ENCODE measurements at regions not wholly inside any gene's neighbourhood (a gene's known extent, or its start where the extent isn't known, plus 50 kb on each side); places are given as distances from the start of the nearest gene placed in this dataset.

- intact Hi-C loops (cut with micrococcal nuclease; ENCODE audit: unreplicated experiment) (no loop called here), in situ Hi-C loops (cut with HindIII; ENCODE audit: extremely low pct_ligation_motif_present, low pct_unique_long_range_greater_than_20kb) (no loop called here)
- H3K4me1 ChIP-seq (ENCODE audit: insufficient read depth, low read length): peaks cover 8% of the 10 kb centered on the region; the same call in 1 of the 2 replicates
- H2AFZ ChIP-seq (ENCODE audit: low read length): no peak overlapping the region
- no peaks in the 10 kb centered on the region for H3K9me3 ChIP-seq (ENCODE audit: low read length)
- H3K36me3 ChIP-seq (replicated peaks in 1 of 2; ENCODE audit: control insufficient read depth in 1 of 2, insufficient read depth in 2 of 2, low read length in 2 of 2): no peaks in the 10 kb centered on the region
- CTCF ChIA-PET (ENCODE audit: low intra/inter-chr PET ratio, low total read pairs): no interaction called here
- H3K27ac ChIP-seq (ENCODE audit: extremely low read length, insufficient read depth, low read length): no peak overlapping the region
- H3K27me3 ChIP-seq (ENCODE audit: control insufficient read depth in 1 of 2, insufficient read depth in 2 of 2, low read length in 2 of 2): no peaks in the 10 kb centered on the region
- H3K79me2 ChIP-seq (ENCODE audit: insufficient read depth, low read length): no peaks in the 10 kb centered on the region
- POLR2A ChIA-PET: no interaction called here
- no peak overlapping the region for H3K4me2 ChIP-seq (ENCODE audit: low read depth, low read length)
- DNase-seq (ENCODE audit: low spot score): no peak
- no TSS peak for BruUV-seq (replicated peaks)
- WGBS (ENCODE audit: low lambda C conversion rate): 92% methylated on average over 3 of the region's 3 CpGs
- TF ChIP-seq ZNF580 (CRISPR knock-in tag; IDR thresholded peaks at IDR 0.05; ENCODE audit: borderline replicate concordance, low read depth): no peak
- no peak for TF ChIP-seq KLF11 (CRISPR knock-in tag; IDR thresholded peaks at IDR 0.05)
- TF ChIP-seq CC2D1A (CRISPR knock-in tag; IDR thresholded peaks at IDR 0.05): no peak
- TF ChIP-seq ZNF33A (CRISPR knock-in tag; IDR thresholded peaks at IDR 0.05; ENCODE audit: borderline replicate concordance): no peak
- no peak for TF ChIP-seq ZNF766 (CRISPR knock-in tag; IDR thresholded peaks at IDR 0.05; ENCODE audit: borderline replicate concordance)
- TF ChIP-seq PHF20 (CRISPR knock-in tag; IDR thresholded peaks at IDR 0.05): no peak
- no peak for TF ChIP-seq GLMP (CRISPR knock-in tag; IDR thresholded peaks at IDR 0.05; ENCODE audit: borderline replicate concordance)
- no peak for FAIRE-seq
- H3K4me3 ChIP-seq (replicated peaks in 1 of 3; ENCODE audit: insufficient read depth in 1 of 3, low read depth in 2 of 3, low read length in 3 of 3): no peak overlapping the region
- H4K20me1 ChIP-seq (ENCODE audit: insufficient read depth, low read length): no peaks in the 10 kb centered on the region
- ATAC-seq: no peak
- H3K9ac ChIP-seq (ENCODE audit: insufficient read depth, low read depth, low read length): no peak overlapping the region
Observed at GRCh38 chr6:2307799-2308198, 62.4 kb upstream of the GMDS start.

- CTCF ChIA-PET (ENCODE audit: low intra/inter-chr PET ratio, low total read pairs): no interaction called here
- H3K79me2 ChIP-seq (ENCODE audit: insufficient read depth, low read length): no peaks in the 10 kb centered on the region
- no peak overlapping the region for H3K27ac ChIP-seq (ENCODE audit: extremely low read length, insufficient read depth, low read length)
- H4K20me1 ChIP-seq (ENCODE audit: insufficient read depth, low read length): no peaks in the 10 kb centered on the region
- intact Hi-C loops (cut with micrococcal nuclease; ENCODE audit: unreplicated experiment) (no loop called here), in situ Hi-C loops (cut with HindIII; ENCODE audit: extremely low pct_ligation_motif_present, low pct_unique_long_range_greater_than_20kb) (no loop called here)
- no peak for ATAC-seq
- no peaks in the 10 kb centered on the region for H3K36me3 ChIP-seq (replicated peaks in 1 of 2; ENCODE audit: control insufficient read depth in 1 of 2, insufficient read depth in 2 of 2, low read length in 2 of 2)
- no peak overlapping the region for H3K4me2 ChIP-seq (ENCODE audit: low read depth, low read length)
- POLR2A ChIA-PET: no interaction called here
- no peak overlapping the region for H3K4me3 ChIP-seq (replicated peaks in 1 of 3; ENCODE audit: insufficient read depth in 1 of 3, low read depth in 2 of 3, low read length in 3 of 3)
- DNase-seq (ENCODE audit: low spot score): no peak
- H3K9me3 ChIP-seq (ENCODE audit: low read length): no peaks in the 10 kb centered on the region
- H2AFZ ChIP-seq (ENCODE audit: low read length): no peak overlapping the region
- H3K4me1 ChIP-seq (ENCODE audit: insufficient read depth, low read length): peaks cover 8% of the 10 kb centered on the region; the same call in 1 of the 2 replicates
- no peak overlapping the region for H3K9ac ChIP-seq (ENCODE audit: insufficient read depth, low read depth, low read length)
- FAIRE-seq: no peak
- no peaks in the 10 kb centered on the region for H3K27me3 ChIP-seq (ENCODE audit: control insufficient read depth in 1 of 2, insufficient read depth in 2 of 2, low read length in 2 of 2)
- BruUV-seq (replicated peaks): no TSS peak
- 94% methylated on average over 5 of the region's 5 CpGs for WGBS (ENCODE audit: low lambda C conversion rate)
- no peak for TF ChIP-seq AHDC1 (CRISPR knock-in tag; IDR thresholded peaks at IDR 0.05; ENCODE audit: borderline replicate concordance)
- TF ChIP-seq KDM6A (CRISPR knock-in tag; IDR thresholded peaks at IDR 0.05; ENCODE audit: low read depth): no peak
- no peak for TF ChIP-seq USF2 (IDR thresholded peaks at IDR 0.05; ENCODE audit: low read depth, low read length)
- no peak for TF ChIP-seq USF2 (CRISPR knock-in tag; IDR thresholded peaks at IDR 0.05; ENCODE audit: borderline replicate concordance)
Observed at GRCh38 chr6:2305951-2306350, 60.5 kb upstream of the GMDS start.
